ENCODE measurements at regions not wholly inside any gene's neighbourhood (a gene's known extent, or its start where the extent isn't known, plus 50 kb on each side); places are given as distances from the start of the nearest gene placed in this dataset.
A peak's percentile ranks its signal among the peaks of the same experiment; 100 is the strongest.

- ATAC-seq (peak; percentile 82), DNase-seq (ENCODE audit: low spot score) (peak; percentile 21)
- TF ChIP-seq, protein P1, sequence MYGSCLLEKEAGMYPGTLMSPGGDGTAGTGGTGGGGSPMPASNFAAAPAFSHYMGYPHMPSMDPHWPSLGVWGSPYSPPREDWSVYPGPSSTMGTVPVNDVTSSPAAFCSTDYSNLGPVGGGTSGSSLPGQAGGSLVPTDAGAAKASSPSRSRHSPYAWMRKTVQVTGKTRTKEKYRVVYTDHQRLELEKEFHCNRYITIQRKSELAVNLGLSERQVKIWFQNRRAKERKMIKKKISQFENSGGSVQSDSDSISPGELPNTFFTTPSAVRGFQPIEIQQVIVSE (CRISPR knock-in tag; IDR thresholded peaks at IDR 0.05; ENCODE audit: borderline replicate concordance) = no peak
- TF ChIP-seq SMAD3 (CRISPR knock-in tag; IDR thresholded peaks at IDR 0.05; ENCODE audit: borderline replicate concordance) (no peak), TEAD4 (CRISPR knock-in tag; IDR thresholded peaks at IDR 0.05) (no peak), USF2 (CRISPR knock-in tag; IDR thresholded peaks at IDR 0.05) (no peak), ETV6 (CRISPR knock-in tag; IDR thresholded peaks at IDR 0.05) (no peak), NFATC4 (CRISPR knock-in tag; IDR thresholded peaks at IDR 0.05) (no peak), ZNF416 (CRISPR knock-in tag; IDR thresholded peaks at IDR 0.05) (no peak)
- TF ChIP-seq, protein P2, sequence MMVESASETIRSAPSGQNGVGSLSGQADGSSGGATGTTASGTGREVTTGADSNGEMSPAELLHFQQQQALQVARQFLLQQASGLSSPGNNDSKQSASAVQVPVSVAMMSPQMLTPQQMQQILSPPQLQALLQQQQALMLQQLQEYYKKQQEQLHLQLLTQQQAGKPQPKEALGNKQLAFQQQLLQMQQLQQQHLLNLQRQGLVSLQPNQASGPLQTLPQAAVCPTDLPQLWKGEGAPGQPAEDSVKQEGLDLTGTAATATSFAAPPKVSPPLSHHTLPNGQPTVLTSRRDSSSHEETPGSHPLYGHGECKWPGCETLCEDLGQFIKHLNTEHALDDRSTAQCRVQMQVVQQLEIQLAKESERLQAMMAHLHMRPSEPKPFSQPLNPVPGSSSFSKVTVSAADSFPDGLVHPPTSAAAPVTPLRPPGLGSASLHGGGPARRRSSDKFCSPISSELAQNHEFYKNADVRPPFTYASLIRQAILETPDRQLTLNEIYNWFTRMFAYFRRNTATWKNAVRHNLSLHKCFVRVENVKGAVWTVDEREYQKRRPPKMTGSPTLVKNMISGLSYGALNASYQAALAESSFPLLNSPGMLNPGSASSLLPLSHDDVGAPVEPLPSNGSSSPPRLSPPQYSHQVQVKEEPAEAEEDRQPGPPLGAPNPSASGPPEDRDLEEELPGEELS (CRISPR knock-in tag; IDR thresholded peaks at IDR 0.05) = peak; percentile 46; the same call in 1 of the 2 replicates
- H3K4me3 Mint-ChIP-seq = peak overlapping the region; percentile 34; the same call in 1 of the 2 replicates
- H3K36me3 Mint-ChIP-seq = peaks cover 11% of the 10 kb centered on the region
- peaks cover 24% of the 10 kb centered on the region for H3K4me1 Mint-ChIP-seq
- H3K9me3 Mint-ChIP-seq = peaks cover 14% of the 10 kb centered on the region
- CTCF ChIA-PET = no interaction called here
- POLR2A ChIA-PET = no interaction called here
- H3K27me3 Mint-ChIP-seq (ENCODE audit: low read depth) = no peaks in the 10 kb centered on the region
- H3K27ac Mint-ChIP-seq = peak overlapping the region; percentile 83
Observed at GRCh38 chr1:88404582-88404981, 279.5 kb upstream of the PKN2 start.

GRCh38 chr1:88407248-88407647 lies 276.8 kb upstream of the PKN2 start:
- H3K27ac Mint-ChIP-seq = no peak overlapping the region
- no peak overlapping the region for H3K4me3 Mint-ChIP-seq
- DNase-seq (ENCODE audit: low spot score) (no peak), ATAC-seq (no peak)
- peaks cover 14% of the 10 kb centered on the region for H3K9me3 Mint-ChIP-seq
- ChIA-PET POLR2A (no interaction called here), CTCF (no interaction called here)
- no peaks in the 10 kb centered on the region for H3K27me3 Mint-ChIP-seq (ENCODE audit: low read depth)
- H3K4me1 Mint-ChIP-seq = peaks cover 22% of the 10 kb centered on the region
- peaks cover 11% of the 10 kb centered on the region for H3K36me3 Mint-ChIP-seq
- TF ChIP-seq NR3C1 (CRISPR knock-in tag; conservative IDR thresholded peaks at IDR 0.05; ENCODE audit: low read depth) (no peak), JUN (CRISPR knock-in tag; IDR thresholded peaks at IDR 0.05) (no peak), FOXP1 (CRISPR knock-in tag; IDR thresholded peaks at IDR 0.05; ENCODE audit: borderline replicate concordance) (no peak), KAT7 (CRISPR knock-in tag; IDR thresholded peaks at IDR 0.05; ENCODE audit: borderline replicate concordance) (no peak), SMAD3 (CRISPR knock-in tag; IDR thresholded peaks at IDR 0.05; ENCODE audit: borderline replicate concordance) (no peak), MYBL2 (CRISPR knock-in tag; IDR thresholded peaks at IDR 0.05) (no peak), MAX (CRISPR knock-in tag; IDR thresholded peaks at IDR 0.05) (no peak), ZNF416 (CRISPR knock-in tag; IDR thresholded peaks at IDR 0.05) (no peak), CBFB (CRISPR knock-in tag; IDR thresholded peaks at IDR 0.05; ENCODE audit: low read depth) (no peak), NR2C2 (CRISPR knock-in tag; IDR thresholded peaks at IDR 0.05) (no peak), MXD4 (CRISPR knock-in tag; IDR thresholded peaks at IDR 0.05; ENCODE audit: borderline replicate concordance) (no peak), NFYB (CRISPR knock-in tag; conservative IDR thresholded peaks at IDR 0.05; ENCODE audit: low read depth) (no peak), ZBTB43 (CRISPR knock-in tag; IDR thresholded peaks at IDR 0.05) (no peak), OVOL2 (CRISPR knock-in tag; IDR thresholded peaks at IDR 0.05; ENCODE audit: borderline replicate concordance) (no peak)
- TF ChIP-seq, protein P3, sequence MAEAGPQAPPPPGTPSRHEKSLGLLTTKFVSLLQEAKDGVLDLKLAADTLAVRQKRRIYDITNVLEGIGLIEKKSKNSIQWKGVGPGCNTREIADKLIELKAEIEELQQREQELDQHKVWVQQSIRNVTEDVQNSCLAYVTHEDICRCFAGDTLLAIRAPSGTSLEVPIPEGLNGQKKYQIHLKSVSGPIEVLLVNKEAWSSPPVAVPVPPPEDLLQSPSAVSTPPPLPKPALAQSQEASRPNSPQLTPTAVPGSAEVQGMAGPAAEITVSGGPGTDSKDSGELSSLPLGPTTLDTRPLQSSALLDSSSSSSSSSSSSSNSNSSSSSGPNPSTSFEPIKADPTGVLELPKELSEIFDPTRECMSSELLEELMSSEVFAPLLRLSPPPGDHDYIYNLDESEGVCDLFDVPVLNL (CRISPR knock-in tag; IDR thresholded peaks at IDR 0.05; ENCODE audit: borderline replicate concordance, low read depth) = no peak
- TF ChIP-seq, protein P4, sequence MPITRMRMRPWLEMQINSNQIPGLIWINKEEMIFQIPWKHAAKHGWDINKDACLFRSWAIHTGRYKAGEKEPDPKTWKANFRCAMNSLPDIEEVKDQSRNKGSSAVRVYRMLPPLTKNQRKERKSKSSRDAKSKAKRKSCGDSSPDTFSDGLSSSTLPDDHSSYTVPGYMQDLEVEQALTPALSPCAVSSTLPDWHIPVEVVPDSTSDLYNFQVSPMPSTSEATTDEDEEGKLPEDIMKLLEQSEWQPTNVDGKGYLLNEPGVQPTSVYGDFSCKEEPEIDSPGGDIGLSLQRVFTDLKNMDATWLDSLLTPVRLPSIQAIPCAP (CRISPR knock-in tag; IDR thresholded peaks at IDR 0.05) = no peak
- TF ChIP-seq, protein P5, sequence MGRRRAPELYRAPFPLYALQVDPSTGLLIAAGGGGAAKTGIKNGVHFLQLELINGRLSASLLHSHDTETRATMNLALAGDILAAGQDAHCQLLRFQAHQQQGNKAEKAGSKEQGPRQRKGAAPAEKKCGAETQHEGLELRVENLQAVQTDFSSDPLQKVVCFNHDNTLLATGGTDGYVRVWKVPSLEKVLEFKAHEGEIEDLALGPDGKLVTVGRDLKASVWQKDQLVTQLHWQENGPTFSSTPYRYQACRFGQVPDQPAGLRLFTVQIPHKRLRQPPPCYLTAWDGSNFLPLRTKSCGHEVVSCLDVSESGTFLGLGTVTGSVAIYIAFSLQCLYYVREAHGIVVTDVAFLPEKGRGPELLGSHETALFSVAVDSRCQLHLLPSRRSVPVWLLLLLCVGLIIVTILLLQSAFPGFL (CRISPR knock-in tag; IDR thresholded peaks at IDR 0.05; ENCODE audit: borderline replicate concordance) = no peak
- TF ChIP-seq, protein P6, sequence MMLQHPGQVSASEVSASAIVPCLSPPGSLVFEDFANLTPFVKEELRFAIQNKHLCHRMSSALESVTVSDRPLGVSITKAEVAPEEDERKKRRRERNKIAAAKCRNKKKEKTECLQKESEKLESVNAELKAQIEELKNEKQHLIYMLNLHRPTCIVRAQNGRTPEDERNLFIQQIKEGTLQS (CRISPR knock-in tag; conservative IDR thresholded peaks at IDR 0.05) = no peak
